ENCODE measurements at regions not wholly inside any gene's neighbourhood (a gene's known extent, or its start where the extent isn't known, plus 50 kb on each side); places are given as distances from the start of the nearest gene placed in this dataset.
"Not testable (repeated sequence)": the region's sequence is repeated elsewhere in the genome, so short reads cannot be mapped to it uniquely, and the experiment has no call there.

DNA sequence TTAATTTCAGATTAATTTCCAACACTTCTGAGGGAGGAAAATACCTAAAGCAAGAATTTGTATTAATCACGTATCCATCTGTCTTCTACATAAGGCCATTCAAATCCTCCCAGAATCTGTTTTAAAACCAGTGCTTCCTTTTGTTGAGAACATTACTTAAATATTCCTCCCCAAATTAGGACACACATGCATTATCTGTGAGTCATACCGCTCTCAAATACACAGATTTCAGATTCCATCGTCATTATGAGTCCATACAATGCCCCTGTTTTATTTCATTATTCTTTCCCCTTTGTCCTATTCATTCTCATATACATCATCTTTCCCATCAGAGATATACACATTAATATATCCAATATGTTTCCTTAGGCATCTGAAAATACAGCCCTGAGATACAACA, 57.3 kb upstream of the PRSS12 start:
- no peak for DNase-seq (ENCODE audit: low read depth)

DNA sequence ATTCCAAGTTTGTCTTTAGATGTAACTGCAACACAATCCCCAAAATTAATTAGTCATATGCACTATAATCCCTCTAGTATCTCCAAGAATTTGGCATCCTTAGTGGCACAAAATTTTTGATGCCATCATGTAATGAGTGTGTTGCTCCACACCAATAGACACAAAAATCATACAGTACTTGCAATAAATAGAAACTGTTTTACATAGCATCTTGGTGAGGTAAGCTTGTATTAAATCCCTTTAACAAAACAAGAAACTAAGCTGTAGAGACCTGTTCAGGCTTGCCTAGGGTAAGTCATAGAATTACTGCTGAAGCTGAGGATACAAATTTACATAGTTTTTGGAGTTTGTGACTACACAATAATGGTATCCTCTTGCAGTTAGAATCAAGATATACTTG, 64.5 kb upstream of the PRSS12 start:
- no peak for DNase-seq (ENCODE audit: low read depth)

DNA sequence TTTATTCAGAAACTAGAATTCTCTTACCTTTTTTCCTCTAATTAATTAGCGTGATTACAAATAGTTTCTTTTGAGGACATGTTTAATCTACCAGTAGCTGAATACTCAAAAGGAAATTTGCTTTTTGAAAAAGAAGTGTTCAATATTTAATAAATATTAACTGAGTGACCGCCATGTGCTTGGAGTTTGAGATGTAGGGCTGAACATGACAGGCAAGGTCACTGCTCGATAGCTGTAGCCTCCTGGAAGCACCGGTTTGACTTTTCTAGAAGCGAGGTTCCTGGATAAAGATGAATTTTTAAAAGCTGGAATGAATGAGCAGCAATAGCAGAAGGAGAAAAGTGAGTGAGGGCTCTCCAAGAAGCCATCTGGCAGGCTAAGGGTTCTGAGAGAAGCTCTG, 65.0 kb upstream of the PRSS12 start:
- not testable (repeated sequence) for DNase-seq (ENCODE audit: low read depth)

DNA sequence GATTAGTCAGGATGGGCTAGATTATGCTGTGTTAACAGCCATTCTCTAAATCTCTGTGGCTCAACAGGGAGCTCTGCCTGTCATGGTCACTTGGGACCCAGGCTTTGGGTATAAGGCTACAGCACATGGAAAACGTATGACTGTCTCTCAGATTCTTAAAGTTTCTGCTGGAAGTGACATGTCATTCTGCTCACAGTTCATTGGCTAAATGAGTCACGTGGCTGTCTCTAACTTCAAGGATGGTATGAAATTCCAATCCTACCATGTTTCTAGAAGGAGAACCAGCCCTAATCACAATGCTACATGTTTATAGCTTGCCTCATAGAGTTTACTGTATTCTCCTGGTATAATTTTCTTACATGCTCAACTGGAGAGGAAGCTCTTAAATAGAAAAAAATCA, 65.6 kb upstream of the PRSS12 start:
- not testable (repeated sequence) for DNase-seq (ENCODE audit: low read depth)

DNA sequence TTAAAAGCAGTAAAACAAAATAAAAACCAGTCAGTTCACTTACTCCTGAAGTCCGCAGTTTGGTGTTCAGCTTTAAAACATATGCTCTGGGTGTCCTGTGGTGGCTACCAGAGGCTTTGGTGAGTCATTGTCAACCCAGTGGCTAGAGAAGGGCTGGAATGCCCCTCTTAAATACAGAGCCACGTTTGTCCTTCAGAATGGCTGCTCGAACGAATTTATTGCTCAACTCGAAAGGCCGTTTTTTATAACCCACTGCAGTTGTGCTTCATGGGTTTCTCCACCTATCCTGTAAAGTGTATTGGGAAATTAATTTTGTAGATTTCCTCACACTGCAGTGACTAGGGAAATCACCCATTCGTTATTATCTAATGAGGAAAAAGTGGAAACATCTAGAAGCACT, 66.8 kb upstream of the PRSS12 start:
- DNase-seq (ENCODE audit: low read depth): not testable (repeated sequence)

DNA sequence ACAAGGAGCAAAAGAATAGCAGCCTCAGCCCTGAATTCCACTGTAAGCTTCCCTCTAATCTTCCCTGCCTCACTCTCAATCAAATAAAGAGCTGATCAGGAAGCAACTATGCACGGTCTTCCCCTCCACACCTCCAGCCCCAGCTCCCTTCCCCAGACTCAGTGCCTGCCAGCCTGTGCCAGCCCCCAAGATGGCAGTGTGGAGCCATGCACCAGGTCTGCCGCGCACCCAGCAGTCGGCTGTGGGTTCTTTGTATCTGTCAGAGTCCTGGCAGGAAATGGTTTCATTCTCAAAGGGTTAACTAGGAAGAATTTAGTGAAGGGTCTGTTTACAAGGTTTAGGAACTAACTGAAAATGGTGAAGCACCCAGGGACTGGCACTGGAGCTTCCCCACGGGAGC, 71.3 kb upstream of the PRSS12 start:
- DNase-seq (ENCODE audit: low read depth): not testable (repeated sequence)

DNA sequence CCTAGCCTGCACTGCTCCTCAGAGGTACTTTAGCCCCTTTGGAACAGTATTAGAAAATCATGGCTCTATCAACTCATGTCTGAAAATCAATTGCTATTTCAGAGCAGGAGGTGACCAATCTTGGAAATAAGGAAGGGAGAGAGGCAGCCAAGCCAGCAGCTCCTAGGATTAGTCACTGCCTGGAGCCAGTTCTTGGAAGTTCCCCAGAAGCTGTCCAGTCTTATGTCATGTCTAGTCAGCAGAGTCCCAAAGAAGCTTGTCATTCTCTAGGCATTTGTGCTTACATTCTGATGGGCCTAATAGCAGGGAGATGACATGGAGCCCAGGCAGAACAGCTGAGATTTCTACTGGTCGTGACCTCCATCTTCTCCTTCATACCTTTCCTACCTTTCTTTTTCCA, 76.1 kb upstream of the PRSS12 start:
- not testable (repeated sequence) for DNase-seq (ENCODE audit: low read depth)

DNA sequence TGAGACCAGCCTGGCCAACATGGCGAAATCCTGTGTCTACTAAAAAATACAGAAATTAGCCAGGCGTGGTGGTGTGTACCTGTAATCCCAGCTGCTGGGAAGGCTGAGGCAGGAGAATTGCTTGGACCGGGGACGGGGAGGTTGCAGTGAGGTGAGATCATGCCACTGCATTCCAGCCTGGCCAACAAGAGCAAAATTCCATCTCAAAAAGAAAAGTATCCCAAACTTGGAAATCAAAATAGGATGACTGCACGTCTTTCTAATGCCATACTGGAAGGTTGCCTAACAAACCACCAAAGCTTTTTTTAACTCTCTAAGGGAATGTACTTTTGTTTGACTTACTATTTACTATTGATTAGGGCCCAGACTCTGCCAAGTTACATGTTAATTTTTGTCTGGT, 79.6 kb upstream of the PRSS12 start:
- DNase-seq (ENCODE audit: low read depth): not testable (repeated sequence)

DNA sequence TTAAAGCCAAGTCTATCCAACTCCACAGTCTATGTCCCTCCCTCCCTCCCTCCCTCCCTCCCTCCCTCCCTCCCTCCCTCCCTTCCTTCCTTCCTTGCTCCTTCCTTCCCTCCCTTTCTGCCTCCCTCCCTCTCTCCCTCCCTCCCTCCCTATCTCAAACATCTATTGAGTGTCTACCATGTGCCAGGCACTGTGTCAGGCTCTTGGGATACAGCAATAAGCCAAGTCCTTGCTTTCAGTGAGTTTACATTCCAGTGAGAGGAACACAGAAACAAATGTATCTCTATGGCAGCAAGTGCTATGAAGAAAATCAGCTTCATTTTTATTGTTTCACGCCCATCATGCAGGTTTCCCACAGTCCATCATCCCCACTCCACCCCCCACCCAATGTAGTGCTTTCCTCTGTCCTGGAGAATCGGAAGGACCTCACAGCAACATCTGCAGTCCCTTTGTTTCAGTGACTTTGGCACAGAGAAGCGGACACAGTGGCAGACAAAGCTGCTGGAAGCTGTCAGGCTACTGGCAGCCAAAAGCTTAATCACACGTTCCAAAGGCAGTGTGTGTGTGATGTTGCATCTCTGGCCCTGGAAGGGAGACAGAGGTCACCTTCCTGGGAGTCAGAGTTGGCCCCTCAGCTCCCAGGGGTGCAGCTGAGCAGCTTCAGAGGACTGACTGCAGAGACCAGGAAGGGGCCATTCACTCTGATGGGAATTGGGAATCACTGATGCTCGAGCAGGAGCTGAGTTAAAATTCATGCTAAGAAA, 81.0 kb upstream of the PRSS12 start:
- DNase-seq (ENCODE audit: low read depth): not testable (repeated sequence)

DNA sequence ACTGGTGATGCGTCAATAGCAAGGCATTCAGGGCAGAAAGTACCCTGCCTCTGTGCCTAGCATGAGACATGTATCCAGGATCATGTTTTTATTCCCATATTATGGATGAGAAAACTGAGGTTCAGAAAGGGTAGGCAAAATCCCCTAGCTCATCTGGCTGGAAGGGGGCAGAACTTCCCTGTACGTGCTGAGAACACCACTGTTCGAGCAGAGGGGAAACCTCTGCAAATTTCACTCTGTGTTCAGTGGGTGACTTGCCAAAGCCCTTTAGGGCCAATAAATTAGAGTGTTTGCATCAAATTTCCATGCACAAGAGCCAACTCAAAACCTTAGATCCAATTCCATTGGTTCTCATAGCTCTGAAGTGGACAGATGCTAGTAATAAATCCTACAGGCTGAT, 82.6 kb upstream of the PRSS12 start:
- DNase-seq (ENCODE audit: low read depth): not testable (repeated sequence)

DNA sequence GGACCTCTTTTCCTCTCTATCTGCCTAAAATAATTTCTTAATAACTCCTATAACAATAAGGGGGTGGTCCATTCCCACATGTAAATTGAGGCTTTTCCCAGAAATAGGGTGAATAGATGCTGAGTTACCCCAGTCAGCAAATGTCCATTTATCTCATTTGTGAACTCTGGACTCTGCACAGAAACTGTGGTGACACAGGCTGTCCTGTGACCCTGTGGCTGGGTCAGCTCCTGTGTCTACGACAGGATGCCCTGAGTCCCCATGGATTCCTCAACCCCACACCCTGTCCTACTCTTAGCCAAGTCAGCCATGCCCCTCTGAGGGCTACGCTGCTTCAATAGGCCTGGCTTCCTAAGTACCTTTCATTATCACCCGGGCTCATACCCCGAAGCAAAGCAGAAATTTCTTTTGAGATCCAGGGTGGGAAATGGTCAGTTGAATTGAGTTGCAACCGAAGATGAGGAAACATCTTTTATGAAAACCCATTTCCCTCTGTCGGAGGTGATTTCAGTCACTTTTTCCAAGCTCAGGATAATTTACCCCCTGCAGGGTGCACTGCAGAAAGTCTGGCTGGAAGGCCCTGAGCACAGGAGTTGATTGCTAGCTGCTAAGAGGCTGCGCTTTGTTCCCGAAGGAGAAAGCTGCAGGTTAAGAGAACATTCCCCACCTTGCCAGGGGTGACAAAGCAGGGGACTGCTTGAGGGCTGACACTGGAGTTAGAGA, 89.5 kb upstream of the PRSS12 start:
- DNase-seq (ENCODE audit: low read depth): not testable (repeated sequence)

DNA sequence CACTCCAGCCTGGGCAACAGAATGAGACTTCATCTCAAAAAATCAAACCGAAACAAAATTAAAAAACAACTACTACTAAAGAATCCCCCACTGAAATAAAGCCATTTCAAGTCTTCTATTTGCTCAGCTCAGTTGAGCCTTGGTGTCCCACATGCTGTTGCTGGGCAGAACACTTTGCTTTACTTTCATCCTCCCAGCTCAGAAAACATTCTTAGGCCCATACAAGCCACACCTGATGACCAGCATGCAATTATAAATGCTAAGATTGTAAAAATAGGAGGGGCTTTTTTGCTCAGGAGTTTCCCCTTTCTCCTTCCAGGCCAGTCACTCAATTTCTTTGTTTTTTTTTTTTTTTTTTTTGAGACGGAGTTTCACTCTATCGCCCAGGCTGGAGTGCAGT, 94.6 kb upstream of the PRSS12 start:
- not testable (repeated sequence) for DNase-seq (ENCODE audit: low read depth)

DNA sequence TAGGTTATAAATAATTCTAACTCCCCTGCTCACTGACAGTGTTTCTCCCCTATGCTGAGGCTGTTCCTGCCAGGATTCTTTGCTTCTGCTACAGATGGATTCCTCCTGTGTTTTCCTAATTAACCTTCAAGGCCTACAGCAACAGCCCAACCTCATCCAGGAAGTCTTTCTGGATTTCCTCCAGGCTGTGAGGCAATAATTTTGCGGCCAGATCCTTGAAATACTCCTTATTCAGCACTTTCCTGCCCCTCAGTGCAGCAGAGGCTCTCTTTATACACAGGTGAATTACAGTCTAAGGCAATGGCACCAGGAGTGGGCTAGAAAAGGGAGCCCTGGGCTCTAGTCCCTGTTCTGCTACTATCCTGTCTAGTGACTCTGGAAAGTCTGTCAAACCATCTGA, 102.1 kb upstream of the PRSS12 start:
- not testable (repeated sequence) for DNase-seq (ENCODE audit: low read depth)

DNA sequence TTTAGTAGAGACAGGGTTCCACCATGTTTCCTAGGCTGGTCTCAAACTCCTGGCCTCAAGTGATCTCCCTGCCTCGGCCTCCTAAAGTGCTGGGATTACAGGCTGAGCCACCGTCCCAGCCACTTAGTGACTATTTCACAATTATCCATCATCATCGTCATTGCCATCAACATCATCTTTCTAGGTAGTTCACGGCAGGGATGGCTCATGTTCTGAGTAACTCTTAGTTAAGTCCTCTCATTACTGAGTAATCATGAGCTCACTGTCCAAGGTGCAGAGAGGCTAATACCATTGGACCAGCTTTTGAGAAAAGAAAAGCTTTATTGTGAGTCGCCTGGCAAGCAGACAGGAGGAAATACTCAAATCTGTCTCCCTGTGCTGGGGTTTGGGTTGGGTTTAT, 108.6 kb upstream of the PRSS12 start:
- not testable (repeated sequence) for DNase-seq (ENCODE audit: low read depth)

DNA sequence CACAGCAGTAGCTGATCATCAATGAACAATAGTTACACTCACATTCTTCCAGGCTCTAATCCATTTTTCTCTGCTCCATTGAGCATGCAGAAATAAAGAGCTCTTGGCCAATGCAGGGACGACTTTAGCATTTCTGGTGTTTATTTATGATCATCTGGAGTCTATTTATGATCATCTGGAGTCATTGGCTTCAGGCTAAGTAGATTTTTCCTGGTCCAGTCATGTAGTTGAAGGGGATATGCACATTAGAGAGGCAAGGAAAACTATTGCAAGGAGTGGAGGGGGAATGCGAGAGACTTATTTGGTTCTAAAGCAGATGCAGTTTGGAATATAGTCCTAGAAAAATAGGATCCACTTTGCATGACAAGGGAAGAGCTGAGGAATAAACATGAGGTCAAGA, 113.0 kb upstream of the PRSS12 start:
- DNase-seq (ENCODE audit: low read depth): not testable (repeated sequence)

DNA sequence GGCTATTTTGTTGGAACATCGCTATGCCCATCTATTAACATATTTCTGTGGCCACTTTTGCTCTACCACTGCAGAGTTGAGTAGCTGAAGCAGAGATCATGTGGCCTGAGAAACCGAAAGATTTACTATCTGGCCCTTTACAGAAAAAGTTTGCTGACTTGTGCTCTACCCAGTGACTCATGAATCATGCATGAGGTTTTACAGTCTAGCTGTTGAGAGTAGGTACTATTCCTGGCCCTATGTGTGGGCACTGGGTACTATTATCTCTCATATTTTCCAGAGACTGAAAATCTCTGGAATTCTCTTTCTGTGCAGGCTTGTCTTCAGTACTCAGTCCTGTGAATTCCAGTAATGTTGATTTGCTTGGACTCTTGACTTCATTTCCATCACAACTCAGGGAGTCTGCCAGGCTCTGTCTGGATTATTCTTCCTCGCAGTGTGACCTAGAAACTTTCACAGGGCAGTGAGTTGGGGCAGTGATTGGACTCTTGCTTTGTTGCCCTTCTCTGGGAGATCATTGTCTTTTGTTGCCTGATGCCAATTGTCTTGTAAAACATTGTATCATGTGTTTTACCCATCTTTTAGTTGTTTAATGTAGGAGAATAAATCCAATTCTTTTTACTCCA, 121.3 kb upstream of the PRSS12 start:
- DNase-seq (ENCODE audit: low read depth): not testable (repeated sequence)

DNA sequence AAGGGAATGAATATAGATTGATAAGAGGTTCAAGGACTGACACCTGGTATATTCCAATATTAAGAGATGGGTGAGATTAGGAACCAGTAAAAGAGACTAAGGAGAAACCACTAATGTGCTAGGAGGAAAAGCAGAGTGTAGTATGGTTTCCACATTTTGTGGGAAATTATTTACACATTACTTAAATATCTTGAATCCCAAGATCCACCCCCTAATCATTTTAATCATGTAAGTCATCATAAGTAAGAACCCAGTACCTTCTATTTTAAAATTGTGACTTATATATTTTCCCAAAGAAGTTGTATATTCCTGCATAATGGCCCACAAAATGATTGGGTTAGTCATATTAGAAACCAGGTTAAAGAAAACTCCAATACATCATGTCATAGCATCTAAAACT, 122.0 kb upstream of the PRSS12 start:
- not testable (repeated sequence) for DNase-seq (ENCODE audit: low read depth)

DNA sequence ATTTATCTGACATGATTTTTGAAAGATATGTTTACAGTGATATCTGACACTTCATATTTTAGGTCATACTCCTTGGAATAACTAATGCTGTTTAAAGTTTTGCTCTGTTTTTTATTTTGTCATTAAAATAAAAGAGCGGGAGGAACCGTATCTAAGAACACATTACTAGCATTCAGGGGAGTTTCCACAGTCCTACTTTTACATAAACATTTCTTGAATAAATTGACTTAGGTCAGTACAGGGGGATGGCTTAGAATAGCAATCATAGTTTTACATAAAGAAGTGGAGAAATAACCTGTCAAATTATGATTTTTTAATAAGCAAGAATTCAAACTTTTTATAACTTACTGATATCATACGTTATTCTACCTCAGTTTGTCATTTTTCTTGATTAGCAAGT, 123.1 kb upstream of the PRSS12 start:
- DNase-seq (ENCODE audit: low read depth): not testable (repeated sequence)

DNA sequence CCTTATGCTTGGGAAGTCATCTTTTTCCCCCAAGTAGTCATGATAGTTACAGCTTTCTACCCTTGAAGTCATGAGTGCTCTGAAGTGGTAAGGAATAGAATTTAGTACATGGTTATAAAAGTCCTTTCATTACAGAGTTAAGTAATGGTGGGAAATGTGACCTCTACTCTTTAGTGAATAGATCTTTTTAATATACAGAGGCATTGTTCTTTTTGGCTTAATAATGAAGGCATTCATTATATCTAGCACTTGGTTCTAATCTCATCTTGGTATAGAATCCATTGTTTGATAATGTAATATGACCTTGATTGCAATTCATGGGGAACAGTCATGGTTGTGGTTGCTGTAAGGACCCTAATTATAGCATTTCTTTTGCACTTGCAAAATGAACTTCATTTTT, 125.0 kb upstream of the PRSS12 start:
- not testable (repeated sequence) for DNase-seq (ENCODE audit: low read depth)

DNA sequence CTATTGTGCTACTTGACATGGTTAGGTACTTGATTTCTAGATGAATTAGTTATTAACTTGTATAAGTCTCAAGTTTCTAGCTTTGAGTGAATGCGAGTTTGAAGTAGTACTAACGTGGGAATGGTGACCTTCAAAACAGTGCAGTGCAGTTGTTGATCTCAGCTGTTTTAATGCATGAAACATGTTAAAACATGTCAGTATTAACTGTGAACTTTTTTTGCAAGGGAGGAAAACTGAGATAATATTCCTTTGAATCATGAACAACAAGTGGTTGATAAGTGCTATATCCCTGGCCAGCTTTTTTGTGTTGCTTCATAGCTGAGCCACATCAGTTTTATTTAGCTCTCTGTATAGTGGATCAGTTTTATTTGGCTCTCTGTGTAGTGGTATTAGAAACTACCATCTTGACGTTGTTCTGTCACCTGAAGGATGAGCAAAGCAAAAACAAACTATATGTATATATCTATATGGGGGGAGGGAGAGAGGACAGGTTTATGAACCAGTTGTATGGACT, 133.1 kb upstream of the PRSS12 start:
- DNase-seq (ENCODE audit: low read depth): not testable (repeated sequence)

DNA sequence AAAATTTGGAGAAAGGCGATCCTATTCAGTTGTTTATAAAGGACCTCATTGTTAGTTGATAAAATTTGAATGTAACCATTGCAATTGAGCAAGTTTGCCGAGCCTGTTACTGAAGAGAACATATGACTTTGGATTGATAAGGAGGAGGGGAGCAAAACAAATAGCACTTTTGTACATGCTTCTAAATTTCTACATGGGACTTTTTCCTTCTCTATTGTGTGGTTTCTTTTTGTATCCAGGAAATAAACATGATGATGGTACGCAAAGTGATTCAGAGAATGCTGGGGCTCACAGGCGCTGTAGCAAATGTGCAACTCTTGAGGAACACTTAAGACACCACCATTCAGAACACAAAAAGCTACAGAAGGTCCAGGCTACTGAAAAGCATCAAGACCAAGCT, 140.2 kb upstream of the PRSS12 start:
- DNase-seq (ENCODE audit: low read depth): not testable (repeated sequence)

DNA sequence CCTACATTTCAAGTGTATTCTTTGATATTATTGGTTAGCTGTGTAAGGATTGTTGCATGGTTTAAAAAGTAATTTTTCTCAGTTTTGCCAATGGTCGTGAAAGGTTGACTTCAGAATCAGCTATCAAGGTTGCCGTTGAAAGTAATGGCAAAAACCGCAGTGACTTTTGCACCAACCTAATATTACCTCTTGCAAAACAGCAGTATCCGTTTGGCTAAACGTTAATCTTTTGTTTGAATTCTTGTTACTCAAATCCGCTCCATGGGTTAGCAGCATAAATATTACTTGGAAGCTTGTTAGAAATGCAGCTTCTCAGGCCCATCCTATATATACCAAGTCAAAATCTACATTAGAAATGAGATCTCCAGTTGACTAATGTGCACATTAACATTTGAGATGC, 141.6 kb upstream of the PRSS12 start:
- not testable (repeated sequence) for DNase-seq (ENCODE audit: low read depth)

DNA sequence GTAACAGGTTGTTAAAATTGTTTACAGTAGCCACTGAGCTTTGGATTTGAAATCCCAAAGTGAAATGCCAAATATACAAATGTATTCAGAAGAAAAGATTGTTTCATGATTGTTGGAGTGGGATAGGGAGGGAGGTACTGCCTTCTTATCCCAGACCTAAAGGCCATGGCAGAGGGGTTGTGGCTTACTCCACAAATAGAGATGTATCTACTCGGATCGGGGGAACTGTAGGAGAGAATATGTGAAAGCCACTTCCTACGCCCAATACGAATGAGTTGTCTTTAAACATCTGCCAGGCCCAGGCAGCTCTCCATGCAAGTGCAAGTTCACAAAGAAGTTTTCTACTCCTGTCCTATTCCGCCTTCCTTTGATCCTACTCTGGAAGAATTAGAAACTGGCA, 150.2 kb upstream of the PRSS12 start:
- not testable (repeated sequence) for DNase-seq (ENCODE audit: low read depth)

Measured in stimulated activated CD4-positive, alpha-beta T cell treated with anti-CD3 and anti-CD28 coated beads, Interleukin-2, amount 100 ng/mL, for 4 hours (primary cell).